ENCODE measurements at regions not wholly inside any gene's neighbourhood (a gene's known extent, or its start where the extent isn't known, plus 50 kb on each side); places are given as distances from the start of the nearest gene placed in this dataset.

DNA sequence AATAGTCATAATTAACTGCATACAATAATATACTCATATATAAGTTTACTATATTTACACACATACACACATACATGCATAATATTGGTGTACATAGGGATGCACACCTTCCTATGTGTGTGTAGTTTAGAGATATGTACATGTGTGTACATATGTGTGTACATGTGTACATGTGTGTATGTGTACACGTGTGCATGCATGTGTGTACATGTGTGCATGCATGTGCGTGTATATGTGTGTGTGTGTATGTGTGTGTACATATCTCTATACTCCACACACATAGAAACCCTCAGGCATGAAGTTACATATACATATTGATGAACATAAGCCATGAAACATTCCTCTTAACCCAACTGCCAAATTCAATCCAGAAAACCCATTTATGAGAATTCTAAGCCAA, 547.8 kb downstream of the TLR4 start:
- no peak for TF ChIP-seq CTCF (IDR thresholded peaks at IDR 0.05)
- TF ChIP-seq POLR2A (IDR thresholded peaks at IDR 0.05) = no peak

Data from adrenal gland (tissue), 5 donors.